NT2/D1 (cell line): ENCODE measurements at regions not wholly inside any gene's neighbourhood (a gene's known extent, or its start where the extent isn't known, plus 50 kb on each side); places are given as distances from the start of the nearest gene placed in this dataset.
A peak's percentile ranks its signal among the peaks of the same experiment; 100 is the strongest.

ENCODE experiments used
- DNase-seq: peaks from one replicate; pipeline ENCODE4 v3.0.0-alpha.2; 2011; ENCODE audit warnings: low read depth, low spot score
- H3K27me3 ChIP-seq: 2 replicates; pipeline ENCODE4 v1.6.0; 2011; ENCODE audit warnings: mild to moderate bottlenecking; ENCODE audit not compliant: insufficient read length, insufficient read depth
- H3K36me3 ChIP-seq: 2 replicates; pipeline ENCODE4 v1.6.1; 2011; ENCODE audit warnings: mild to moderate bottlenecking, low read length, mixed read lengths; ENCODE audit not compliant: insufficient read depth, insufficient read length
- H3K4me1 ChIP-seq: 2 replicates; pipeline ENCODE4 v1.5.1; 2011; ENCODE audit not compliant: insufficient read depth, insufficient read length
- H3K4me3 ChIP-seq: 2 replicates; pipeline ENCODE4 v1.5.1; 2011; ENCODE audit warnings: low read depth; ENCODE audit not compliant: insufficient read length
- H3K9ac ChIP-seq: 2 replicates; pipeline ENCODE4 v1.6.0; 2011; ENCODE audit warnings: low read depth; ENCODE audit not compliant: insufficient read length
- H3K9me3 ChIP-seq: 2 replicates; pipeline ENCODE4 v1.5.1; 2011; ENCODE audit warnings: mild to moderate bottlenecking, low read length; ENCODE audit not compliant: insufficient read depth
- SUZ12 ChIP-seq: IDR thresholded peaks from 2 replicates; pipeline ENCODE4 v1.6.1; 2011; ENCODE audit not compliant: insufficient read length, insufficient read depth; ENCODE audit errors: extremely low read depth
- YY1 ChIP-seq: IDR thresholded peaks from 2 replicates; pipeline ENCODE4 v1.6.1; 2011; ENCODE audit not compliant: insufficient read length, insufficient read depth
- ZNF274 ChIP-seq: IDR thresholded peaks from 2 replicates; pipeline ENCODE4 v1.6.1; 2011; ENCODE audit warnings: mild to moderate bottlenecking, low read depth, low read length

DNA sequence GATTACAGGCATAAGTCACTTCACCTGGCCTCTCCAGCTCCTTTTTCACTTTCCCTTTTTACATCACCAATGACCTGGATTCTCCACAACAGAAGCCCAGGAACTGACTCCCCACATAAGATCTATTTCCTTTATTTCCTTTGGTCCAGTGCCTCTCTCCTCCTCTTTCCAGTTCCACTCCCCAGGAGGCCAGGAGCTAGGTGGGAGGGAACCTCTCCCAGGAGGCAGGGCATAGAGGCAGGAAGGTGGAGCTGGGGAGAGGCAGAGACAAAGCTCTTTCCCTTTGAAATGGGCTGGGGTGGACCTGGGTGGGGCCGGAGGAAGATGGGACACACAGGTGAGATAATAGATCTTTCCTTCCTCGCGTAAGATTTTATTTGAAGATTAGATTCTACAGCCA, 318.3 kb upstream of the TNRC6C start:
- DNase-seq, result no peak
- Histone ChIP-seq H3K4me1 (peaks cover 11% of the 10 kb centered on the region), H3K27me3 (no peaks in the 10 kb centered on the region), H3K9ac (no peak overlapping the region), H3K4me3 (no peak overlapping the region), H3K36me3 (no peaks in the 10 kb centered on the region), H3K9me3 (no peaks in the 10 kb centered on the region)
- TF ChIP-seq SUZ12, result no peak
- no peak for TF ChIP-seq YY1
- TF ChIP-seq ZNF274, result no peak

DNA sequence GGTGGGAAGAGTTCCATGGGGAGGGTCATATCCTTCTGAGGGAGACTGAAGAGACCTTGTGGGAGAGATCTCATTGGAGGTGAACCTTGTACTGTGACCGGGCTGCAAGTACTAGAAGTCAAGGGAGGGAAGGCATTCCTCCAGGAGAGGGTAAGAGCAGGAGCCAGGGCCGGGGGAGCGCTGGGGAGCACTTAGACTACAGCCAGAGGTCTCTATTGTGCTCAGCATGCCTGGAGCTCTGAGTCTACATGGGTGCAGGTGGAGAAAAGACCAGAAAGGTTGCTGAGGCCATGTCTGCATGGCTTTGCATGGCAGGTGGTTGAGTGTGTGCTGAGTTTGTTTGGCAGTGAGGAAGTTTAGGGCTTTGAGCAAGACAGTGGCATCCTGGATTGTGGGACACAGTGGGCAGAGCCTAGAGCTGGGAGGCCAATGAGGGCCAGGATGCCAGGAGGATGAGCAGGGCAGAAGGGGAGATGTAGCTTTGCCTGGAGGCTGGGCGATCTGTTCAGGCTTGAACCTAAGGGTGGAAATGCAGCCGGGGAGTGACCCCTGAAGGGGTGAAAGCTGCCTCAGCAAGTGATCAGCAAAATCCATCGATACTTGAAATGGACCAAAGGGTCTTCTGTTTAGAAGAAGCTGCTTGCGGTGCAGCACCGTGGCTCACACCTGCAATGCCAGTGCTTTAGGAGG, 317.4 kb upstream of the TNRC6C start:
- H3K9me3 ChIP-seq, result no peaks in the 10 kb centered on the region
- no peak for DNase-seq
- no peak overlapping the region for H3K9ac ChIP-seq
- H3K4me3 ChIP-seq, result no peak overlapping the region
- TF ChIP-seq SUZ12 (no peak), YY1 (no peak), ZNF274 (no peak)
- H3K4me1 ChIP-seq, result peaks cover 14% of the 10 kb centered on the region
- no peaks in the 10 kb centered on the region for H3K27me3 ChIP-seq
- H3K36me3 ChIP-seq, result no peaks in the 10 kb centered on the region

GRCh38 chr17:77641718-77642117, 316.8 kb upstream of the TNRC6C start:
- no peak for DNase-seq
- H3K4me1 ChIP-seq, result peaks cover 14% of the 10 kb centered on the region
- no peak overlapping the region for H3K4me3 ChIP-seq
- no peaks in the 10 kb centered on the region for H3K36me3 ChIP-seq
- no peak for TF ChIP-seq YY1
- no peak for TF ChIP-seq ZNF274
- no peak for TF ChIP-seq SUZ12
- no peaks in the 10 kb centered on the region for H3K9me3 ChIP-seq
- H3K9ac ChIP-seq, result no peak overlapping the region
- H3K27me3 ChIP-seq, result no peaks in the 10 kb centered on the region

DNA sequence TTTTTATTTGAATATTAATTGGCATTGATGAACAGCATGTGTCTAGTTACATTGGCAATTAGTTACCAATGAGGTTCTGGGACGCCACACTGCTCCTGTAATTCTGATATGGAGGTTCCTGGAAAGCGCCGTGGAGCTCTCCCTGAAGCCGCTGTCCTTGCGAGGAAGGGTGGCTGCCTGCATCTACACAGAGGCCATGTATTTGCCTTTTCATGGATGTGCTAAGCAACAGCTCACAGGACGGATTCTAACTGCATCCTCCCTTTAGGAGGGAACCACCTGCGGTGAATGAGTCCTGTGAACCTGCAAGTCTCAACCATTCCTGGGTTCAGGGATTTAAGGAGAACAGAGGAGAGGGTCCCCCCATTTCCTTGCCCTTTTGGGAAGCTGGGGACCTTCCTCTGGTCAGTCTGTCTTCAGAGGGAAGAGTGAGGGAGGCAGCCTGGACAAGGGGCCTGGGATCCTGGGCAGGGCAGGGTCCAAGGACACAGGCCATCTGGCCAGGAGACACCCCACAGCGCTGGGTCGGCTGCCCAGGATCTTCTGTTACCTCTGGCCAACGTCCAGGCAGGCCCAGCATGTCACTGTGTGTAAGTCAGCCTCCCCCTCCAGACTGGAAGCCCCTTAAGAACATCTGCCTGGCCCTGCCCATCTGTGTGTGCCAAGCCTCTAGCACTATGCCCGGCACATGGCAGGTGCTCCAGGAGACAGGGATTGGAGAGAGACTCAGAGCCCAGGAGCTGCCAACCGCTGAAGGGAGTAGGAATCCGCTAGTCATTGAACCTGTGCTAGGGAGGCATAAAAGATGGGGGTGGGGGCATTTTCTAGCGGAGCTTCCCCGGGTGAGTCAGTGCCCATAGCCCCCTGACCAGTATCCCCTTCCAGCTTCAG, 314.1 kb upstream of the TNRC6C start:
- DNase-seq, result no peak
- Histone ChIP-seq H3K9ac (peak overlapping the region; percentile 47), H3K36me3 (no peaks in the 10 kb centered on the region), H3K9me3 (peaks cover 7% of the 10 kb centered on the region; the same call in 1 of the 2 replicates), H3K4me1 (peaks cover 10% of the 10 kb centered on the region), H3K4me3 (no peak overlapping the region), H3K27me3 (no peaks in the 10 kb centered on the region)
- TF ChIP-seq SUZ12 (no peak), YY1 (no peak), ZNF274 (no peak)

- no peak for TF ChIP-seq SUZ12
- no peak for TF ChIP-seq YY1
- no peaks in the 10 kb centered on the region for H3K36me3 ChIP-seq
- H3K9ac ChIP-seq, result peak overlapping the region; percentile 52
- peaks cover 12% of the 10 kb centered on the region; the same call in 1 of the 2 replicates for H3K9me3 ChIP-seq
- no peak overlapping the region for H3K4me3 ChIP-seq
- no peaks in the 10 kb centered on the region for H3K27me3 ChIP-seq
- no peak for DNase-seq
- H3K4me1 ChIP-seq, result peaks cover 10% of the 10 kb centered on the region
Measured at GRCh38 chr17:77645072-77646045, 313.1 kb upstream of the TNRC6C start.

- TF ChIP-seq YY1 (no peak), ZNF274 (no peak), SUZ12 (no peak)
Measured at GRCh38 chr17:77646046-77646430, 312.5 kb upstream of the TNRC6C start.

More at GRCh38 chr17:77646046-77646430, 312.5 kb upstream of the TNRC6C start:
- Histone ChIP-seq H3K9ac (peak overlapping the region; percentile 26), H3K27me3 (no peaks in the 10 kb centered on the region), H3K9me3 (peaks cover 14% of the 10 kb centered on the region; the same call in 1 of the 2 replicates), H3K36me3 (no peaks in the 10 kb centered on the region), H3K4me1 (peaks cover 8% of the 10 kb centered on the region), H3K4me3 (no peak overlapping the region)
- DNase-seq, result no peak
